Left ventricle myocardium inferior (tissue), 1 donor: ENCODE measurements at regions not wholly inside any gene's neighbourhood (a gene's known extent, or its start where the extent isn't known, plus 50 kb on each side); places are given as distances from the start of the nearest gene placed in this dataset.
"Not testable (repeated sequence)": the region's sequence is repeated elsewhere in the genome, so short reads cannot be mapped to it uniquely, and the experiment has no call there.

Experiments used
- DNase-seq: peaks from one replicate; pipeline ENCODE4 v3.0.0-alpha.2; 2020
- H3K27ac ChIP-seq: fragments of 200-600 bp; replicated peaks from 2 replicates; pipeline ENCODE4 v1.8.0; 2021
- H3K27me3 ChIP-seq: fragments of 200-600 bp; 2 replicates; pipeline ENCODE4 v1.8.0; 2021; ENCODE audit warnings: low read depth
- H3K36me3 ChIP-seq: fragments of 200-600 bp; 2 replicates; pipeline ENCODE4 v1.8.0; 2021
- H3K4me1 ChIP-seq: fragments of 200-600 bp; 2 replicates; pipeline ENCODE4 v1.8.0; 2021
- H3K4me3 ChIP-seq: fragments of 200-600 bp; 2 replicates; pipeline ENCODE4 v1.8.0; 2021; ENCODE audit warnings: mild to moderate bottlenecking, moderate library complexity
- H3K9me3 ChIP-seq: fragments of 200-600 bp; replicated peaks from 2 replicates; pipeline ENCODE4 v1.8.0; 2021
- intact Hi-C: fragments of 100-400 bp; cut with micrococcal nuclease; formaldehyde crosslinking; loops from one replicate; pipeline ENCODE4 v1.11.0; 2022
- TF ChIP-seq, protein P1 (sequence below): fragments of 200-600 bp; IDR thresholded peaks from 2 replicates; pipeline ENCODE4 v1.8.0; 2021; ENCODE audit warnings: antibody characterized with exemption, mild to moderate bottlenecking, borderline replicate concordance
- donor health status: DM: no; HTN: yes; CAD: no; lungs with severe emphysema.

DNA sequence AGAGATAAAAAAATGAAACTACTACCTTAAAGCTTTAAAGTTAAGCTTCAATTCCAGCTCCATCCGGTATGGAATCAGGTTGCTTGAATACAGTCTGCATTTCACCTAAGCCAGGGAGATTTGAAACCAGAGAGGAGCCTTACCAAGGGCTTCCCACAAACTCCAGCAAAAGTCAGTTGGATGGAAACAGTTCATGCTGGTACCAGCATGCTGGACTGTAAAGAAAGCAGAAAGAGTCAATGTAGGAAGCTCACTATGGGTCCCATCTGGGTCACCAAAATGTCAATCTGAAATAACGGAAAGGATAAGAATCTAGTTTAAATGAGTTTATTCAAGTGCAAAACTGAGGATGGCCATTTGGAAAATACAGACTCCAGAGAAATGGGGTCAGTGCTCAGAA is 65.3 kb downstream of the CDO1 start:
- H3K4me3 ChIP-seq: no peak overlapping the region
- H3K27ac ChIP-seq: no peak overlapping the region
- peaks cover 2% of the 10 kb centered on the region for H3K9me3 ChIP-seq
- TF ChIP-seq, protein P1, sequence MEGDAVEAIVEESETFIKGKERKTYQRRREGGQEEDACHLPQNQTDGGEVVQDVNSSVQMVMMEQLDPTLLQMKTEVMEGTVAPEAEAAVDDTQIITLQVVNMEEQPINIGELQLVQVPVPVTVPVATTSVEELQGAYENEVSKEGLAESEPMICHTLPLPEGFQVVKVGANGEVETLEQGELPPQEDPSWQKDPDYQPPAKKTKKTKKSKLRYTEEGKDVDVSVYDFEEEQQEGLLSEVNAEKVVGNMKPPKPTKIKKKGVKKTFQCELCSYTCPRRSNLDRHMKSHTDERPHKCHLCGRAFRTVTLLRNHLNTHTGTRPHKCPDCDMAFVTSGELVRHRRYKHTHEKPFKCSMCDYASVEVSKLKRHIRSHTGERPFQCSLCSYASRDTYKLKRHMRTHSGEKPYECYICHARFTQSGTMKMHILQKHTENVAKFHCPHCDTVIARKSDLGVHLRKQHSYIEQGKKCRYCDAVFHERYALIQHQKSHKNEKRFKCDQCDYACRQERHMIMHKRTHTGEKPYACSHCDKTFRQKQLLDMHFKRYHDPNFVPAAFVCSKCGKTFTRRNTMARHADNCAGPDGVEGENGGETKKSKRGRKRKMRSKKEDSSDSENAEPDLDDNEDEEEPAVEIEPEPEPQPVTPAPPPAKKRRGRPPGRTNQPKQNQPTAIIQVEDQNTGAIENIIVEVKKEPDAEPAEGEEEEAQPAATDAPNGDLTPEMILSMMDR: no peak
- H3K27me3 ChIP-seq: peaks cover 5% of the 10 kb centered on the region
- intact Hi-C loops: no loop called here
- no peaks in the 10 kb centered on the region for H3K36me3 ChIP-seq
- no peaks in the 10 kb centered on the region for H3K4me1 ChIP-seq
- DNase-seq: no peak

DNA sequence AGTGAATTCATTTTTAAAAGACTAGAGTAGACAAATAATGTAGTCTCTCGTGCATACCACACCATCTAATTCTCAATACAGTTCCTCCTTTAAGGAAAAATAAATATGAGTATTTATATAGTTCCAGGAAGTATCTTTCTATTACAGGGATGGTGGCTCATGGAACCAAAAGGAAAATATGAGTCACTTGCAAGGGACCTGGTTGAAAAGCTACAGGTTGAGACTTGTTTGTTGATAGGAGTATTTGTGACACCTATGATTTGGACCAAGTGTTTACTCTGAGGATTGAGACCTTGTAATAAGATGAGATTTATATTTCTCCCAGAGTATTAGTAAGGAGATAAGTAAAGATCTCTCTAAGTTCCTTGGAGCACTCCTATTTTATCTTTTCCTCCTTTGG is 67.4 kb downstream of the CDO1 start:
- DNase-seq: no peak
- intact Hi-C loops: no loop called here
- Histone ChIP-seq H3K4me1 (no peaks in the 10 kb centered on the region), H3K4me3 (no peak overlapping the region), H3K27me3 (no peaks in the 10 kb centered on the region), H3K36me3 (no peaks in the 10 kb centered on the region), H3K9me3 (peaks cover 22% of the 10 kb centered on the region), H3K27ac (no peak overlapping the region)
- TF ChIP-seq, protein P1: no peak

DNA sequence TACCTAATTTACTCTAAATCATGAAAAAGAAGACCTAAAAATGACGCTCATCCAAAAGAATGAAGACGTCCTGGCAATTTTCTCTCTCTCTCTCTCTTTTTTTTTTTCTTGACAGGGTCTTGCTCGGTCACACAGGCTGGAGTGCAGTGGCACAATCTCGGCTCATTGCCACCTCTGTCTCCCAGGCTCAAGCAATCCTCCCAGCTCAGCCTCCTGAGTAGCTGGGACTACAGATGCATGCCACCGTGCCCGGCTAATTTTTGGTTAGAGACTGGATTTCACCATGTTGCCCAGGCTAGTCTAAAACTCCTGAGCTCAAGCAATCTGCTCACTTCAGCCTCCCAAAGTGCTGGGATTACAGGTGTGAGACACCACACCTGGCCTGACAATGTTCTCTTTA is 77.2 kb downstream of the CDO1 start:
- H3K9me3 ChIP-seq: peaks cover 37% of the 10 kb centered on the region
- peaks cover 16% of the 10 kb centered on the region for H3K27me3 ChIP-seq
- H3K36me3 ChIP-seq, DNase-seq, H3K4me1 ChIP-seq, H3K27ac ChIP-seq, H3K4me3 ChIP-seq, intact Hi-C loops: not testable (repeated sequence)

DNA sequence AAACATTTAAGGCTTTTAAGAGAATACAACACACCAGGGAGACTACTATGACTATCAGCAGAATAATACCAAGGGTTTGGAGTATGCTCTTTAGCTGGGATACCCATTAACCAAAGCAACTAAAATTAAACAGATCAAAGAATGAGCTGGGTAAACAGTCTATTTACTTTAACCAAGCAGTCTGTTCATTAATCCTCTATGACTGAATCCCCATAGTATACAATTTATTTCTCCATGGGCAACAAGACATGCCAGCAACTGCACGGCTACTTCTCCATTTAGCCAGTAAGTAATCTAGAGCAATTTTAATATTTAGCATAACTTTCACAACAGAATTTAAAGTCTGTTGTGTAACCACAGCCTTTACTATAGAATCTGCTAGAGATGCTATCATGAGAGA is 77.6 kb downstream of the CDO1 start:
- DNase-seq: no peak
- intact Hi-C loops: no loop called here
- H3K9me3 ChIP-seq: peaks cover 33% of the 10 kb centered on the region
- no peak overlapping the region for H3K27ac ChIP-seq
- H3K4me1 ChIP-seq: no peaks in the 10 kb centered on the region
- TF ChIP-seq, protein P1: no peak
- no peak overlapping the region for H3K4me3 ChIP-seq
- H3K36me3 ChIP-seq: no peaks in the 10 kb centered on the region
- peaks cover 16% of the 10 kb centered on the region for H3K27me3 ChIP-seq

DNA sequence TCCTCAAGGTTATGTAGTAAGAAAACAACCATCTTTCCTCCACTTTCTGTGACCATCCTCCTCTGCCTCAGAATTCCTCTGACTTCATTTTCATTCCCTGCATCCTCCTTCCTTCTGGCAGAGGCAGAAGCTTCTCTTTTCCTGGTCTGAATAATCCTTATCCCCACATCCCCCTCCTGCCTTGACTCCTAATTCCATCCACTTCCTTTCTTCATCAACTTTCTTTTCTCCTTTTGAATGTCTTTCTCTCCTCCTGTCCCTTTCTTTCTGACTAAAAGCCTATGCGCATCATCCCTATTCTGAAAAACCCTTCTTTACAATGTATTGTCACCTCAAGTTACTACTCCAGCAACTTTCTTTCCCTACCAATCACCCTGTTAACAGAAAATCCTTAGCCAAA is 79.0 kb downstream of the CDO1 start:
- intact Hi-C loops: no loop called here
- no peak overlapping the region for H3K27ac ChIP-seq
- H3K4me3 ChIP-seq: no peak overlapping the region
- H3K36me3 ChIP-seq: no peaks in the 10 kb centered on the region
- TF ChIP-seq, protein P1: no peak
- no peak for DNase-seq
- peaks cover 19% of the 10 kb centered on the region for H3K9me3 ChIP-seq
- no peaks in the 10 kb centered on the region for H3K4me1 ChIP-seq
- H3K27me3 ChIP-seq: peaks cover 16% of the 10 kb centered on the region

DNA sequence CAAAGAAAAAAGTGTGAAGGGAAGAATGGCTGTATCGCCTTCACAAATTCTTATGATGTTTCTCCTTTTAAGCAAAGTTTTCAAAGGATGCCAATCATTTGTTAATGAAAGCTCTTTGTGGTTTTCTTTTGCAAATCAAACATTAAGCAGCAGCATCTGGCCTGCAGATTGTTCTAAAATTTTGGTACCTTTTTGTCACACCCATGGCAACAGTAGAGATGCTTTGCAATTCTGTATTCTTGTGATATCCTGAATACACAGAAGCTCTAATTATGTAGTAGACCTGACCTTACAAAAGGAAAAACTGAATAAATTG is 79.8 kb downstream of the CDO1 start:
- Histone ChIP-seq H3K4me3 (no peak overlapping the region), H3K27me3 (peaks cover 16% of the 10 kb centered on the region), H3K36me3 (no peaks in the 10 kb centered on the region), H3K4me1 (no peaks in the 10 kb centered on the region), H3K9me3 (peaks cover 11% of the 10 kb centered on the region), H3K27ac (no peak overlapping the region)
- TF ChIP-seq, protein P1: no peak
- intact Hi-C loops: no loop called here
- no peak for DNase-seq
